ENCODE measurements at regions not wholly inside any gene's neighbourhood (a gene's known extent, or its start where the extent isn't known, plus 50 kb on each side); places are given as distances from the start of the nearest gene placed in this dataset.

GRCh38 chr12:67370979-67371378 is 101.8 kb downstream of the CAND1 start:
- no peaks in the 10 kb centered on the region for H3K27me3 Mint-ChIP-seq (ENCODE audit: insufficient read depth, unreplicated experiment)
- H3K4me3 ChIP-seq (ENCODE audit: low read depth, low read length), result no peak overlapping the region
- intact Hi-C loops (cut with micrococcal nuclease; ENCODE audit: unreplicated experiment), result no loop called here
- no peak overlapping the region for H3K4me3 Mint-ChIP-seq (ENCODE audit: unreplicated experiment)
- H3K4me1 Mint-ChIP-seq (ENCODE audit: low read depth, unreplicated experiment), result no peaks in the 10 kb centered on the region
- H3K36me3 ChIP-seq (ENCODE audit: control insufficient read depth, insufficient read depth, low read length), result no peaks in the 10 kb centered on the region
- TF ChIP-seq CTCF (IDR thresholded peaks at IDR 0.05; ENCODE audit: insufficient read depth in 1 of 2, low read depth in 1 of 2, low read length in 1 of 2, severe bottlenecking in 1 of 2, unreplicated experiment in 1 of 2), result no peak
- H3K9me3 Mint-ChIP-seq (ENCODE audit: unreplicated experiment), result no peaks in the 10 kb centered on the region
- no peak overlapping the region for H3K27ac Mint-ChIP-seq (ENCODE audit: unreplicated experiment)
- no peaks in the 10 kb centered on the region for H3K36me3 Mint-ChIP-seq (ENCODE audit: insufficient read depth, unreplicated experiment)
- H3K4me1 ChIP-seq, result no peaks in the 10 kb centered on the region
- no peaks in the 10 kb centered on the region for H3K27me3 ChIP-seq (replicated peaks; ENCODE audit: control insufficient read depth, insufficient read depth, low read length)
- no peaks in the 10 kb centered on the region for H3K9me3 ChIP-seq
- DNase-seq, result no peak
- ChIA-PET POLR2A (no interaction called here), CTCF (no interaction called here)
- no TSS peak for BruUV-seq (replicated peaks)

- POLR2A ChIA-PET, result no interaction called here
- no peaks in the 10 kb centered on the region for H3K27me3 Mint-ChIP-seq (ENCODE audit: insufficient read depth, unreplicated experiment)
- H3K4me3 Mint-ChIP-seq (ENCODE audit: unreplicated experiment), result no peak overlapping the region
- intact Hi-C loops (cut with micrococcal nuclease; ENCODE audit: unreplicated experiment), result no loop called here
- no peaks in the 10 kb centered on the region for H3K9me3 Mint-ChIP-seq (ENCODE audit: unreplicated experiment)
- no TSS peak for BruUV-seq (replicated peaks)
- no peak for TF ChIP-seq CTCF (IDR thresholded peaks at IDR 0.05; ENCODE audit: insufficient read depth in 1 of 2, low read depth in 1 of 2, low read length in 1 of 2, severe bottlenecking in 1 of 2, unreplicated experiment in 1 of 2)
- CTCF ChIA-PET, result interaction anchor here (0.9 kb wide), 1 partner anchor 31 kb away, joined by 3 read pairs; no protein-coding TSS in a partner anchor
- no peaks in the 10 kb centered on the region for H3K4me1 Mint-ChIP-seq (ENCODE audit: low read depth, unreplicated experiment)
- no peak overlapping the region for H3K4me3 ChIP-seq (ENCODE audit: low read depth, low read length)
- H3K36me3 ChIP-seq (ENCODE audit: control insufficient read depth, insufficient read depth, low read length), result no peaks in the 10 kb centered on the region
- no peak overlapping the region for H3K27ac Mint-ChIP-seq (ENCODE audit: unreplicated experiment)
- no peaks in the 10 kb centered on the region for H3K9me3 ChIP-seq
- H3K4me1 ChIP-seq, result no peaks in the 10 kb centered on the region
- no peaks in the 10 kb centered on the region for H3K27me3 ChIP-seq (replicated peaks; ENCODE audit: control insufficient read depth, insufficient read depth, low read length)
- DNase-seq, result no peak
- no peaks in the 10 kb centered on the region for H3K36me3 Mint-ChIP-seq (ENCODE audit: insufficient read depth, unreplicated experiment)
Measured at GRCh38 chr12:67377021-67377420, 107.9 kb downstream of the CAND1 start.

- CTCF ChIA-PET, result interaction anchor here (0.9 kb wide), 1 partner anchor 31 kb away, joined by 3 read pairs; no protein-coding TSS in a partner anchor
- no peaks in the 10 kb centered on the region for H3K36me3 Mint-ChIP-seq (ENCODE audit: insufficient read depth, unreplicated experiment)
- no peak for TF ChIP-seq CTCF (IDR thresholded peaks at IDR 0.05; ENCODE audit: insufficient read depth in 1 of 2, low read depth in 1 of 2, low read length in 1 of 2, severe bottlenecking in 1 of 2, unreplicated experiment in 1 of 2)
Measured at GRCh38 chr12:67377541-67377940, 108.4 kb downstream of the CAND1 start.

More at GRCh38 chr12:67377541-67377940, 108.4 kb downstream of the CAND1 start:
- H3K27ac Mint-ChIP-seq (ENCODE audit: unreplicated experiment), result no peak overlapping the region
- H3K27me3 Mint-ChIP-seq (ENCODE audit: insufficient read depth, unreplicated experiment), result no peaks in the 10 kb centered on the region
- DNase-seq, result no peak
- no peaks in the 10 kb centered on the region for H3K4me1 Mint-ChIP-seq (ENCODE audit: low read depth, unreplicated experiment)
- POLR2A ChIA-PET, result no interaction called here
- intact Hi-C loops (cut with micrococcal nuclease; ENCODE audit: unreplicated experiment), result no loop called here
- H3K9me3 Mint-ChIP-seq (ENCODE audit: unreplicated experiment), result no peaks in the 10 kb centered on the region
- no peak overlapping the region for H3K4me3 ChIP-seq (ENCODE audit: low read depth, low read length)
- H3K36me3 ChIP-seq (ENCODE audit: control insufficient read depth, insufficient read depth, low read length), result no peaks in the 10 kb centered on the region
- H3K27me3 ChIP-seq (replicated peaks; ENCODE audit: control insufficient read depth, insufficient read depth, low read length), result no peaks in the 10 kb centered on the region
- H3K4me1 ChIP-seq, result no peaks in the 10 kb centered on the region
- no peaks in the 10 kb centered on the region for H3K9me3 ChIP-seq
- H3K4me3 Mint-ChIP-seq (ENCODE audit: unreplicated experiment), result no peak overlapping the region
- no TSS peak for BruUV-seq (replicated peaks)

Data from Caco-2 (cell line).